ENCODE measurements at regions not wholly inside any gene's neighbourhood (a gene's known extent, or its start where the extent isn't known, plus 50 kb on each side); places are given as distances from the start of the nearest gene placed in this dataset.

GRCh38 chr3:66744521-66744920 is 243.7 kb upstream of the LRIG1 start:
- Mint-ChIP-seq H3K36me3 (ENCODE audit: low read depth) (no peaks in the 10 kb centered on the region), H3K4me1 (ENCODE audit: low read depth) (no peaks in the 10 kb centered on the region), H3K9me3 (no peaks in the 10 kb centered on the region), H3K27me3 (ENCODE audit: insufficient read depth) (peaks cover 9% of the 10 kb centered on the region), H3K4me3 (no peak overlapping the region), H3K27ac (no peak overlapping the region)
- no peak for TF ChIP-seq CTCF (IDR thresholded peaks at IDR 0.05)
- no peak for DNase-seq

- Mint-ChIP-seq H3K4me3 (no peak overlapping the region), H3K36me3 (ENCODE audit: low read depth) (no peaks in the 10 kb centered on the region), H3K27ac (no peak overlapping the region), H3K27me3 (ENCODE audit: insufficient read depth) (peaks cover 8% of the 10 kb centered on the region), H3K9me3 (no peaks in the 10 kb centered on the region), H3K4me1 (ENCODE audit: low read depth) (no peaks in the 10 kb centered on the region)
- DNase-seq = no peak
- no peak for TF ChIP-seq CTCF (IDR thresholded peaks at IDR 0.05)
Measured at GRCh38 chr3:66744986-66745385, 244.2 kb upstream of the LRIG1 start.

DNA sequence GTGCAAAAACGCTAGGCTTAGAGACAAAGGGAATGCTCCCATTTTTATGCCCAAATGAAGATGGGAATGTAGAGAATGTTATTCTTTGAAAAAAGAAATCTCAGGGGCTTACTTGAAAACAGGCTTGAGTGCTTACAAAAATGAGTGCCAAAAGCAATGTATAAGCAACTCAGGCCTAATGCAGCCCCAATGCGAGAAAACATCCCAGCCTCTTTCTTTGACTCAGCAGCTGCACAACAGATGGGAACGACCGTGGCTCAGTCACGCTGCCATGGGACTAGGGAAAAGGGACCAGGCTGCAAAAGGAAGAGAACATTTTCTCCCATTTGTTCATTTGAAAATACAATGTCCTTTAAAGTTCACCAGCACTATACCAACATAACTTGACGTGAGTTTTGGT is 246.4 kb upstream of the LRIG1 start:
- no peaks in the 10 kb centered on the region for H3K9me3 Mint-ChIP-seq
- no peak for DNase-seq
- no peaks in the 10 kb centered on the region for H3K4me1 Mint-ChIP-seq (ENCODE audit: low read depth)
- H3K4me3 Mint-ChIP-seq = no peak overlapping the region
- no peaks in the 10 kb centered on the region for H3K36me3 Mint-ChIP-seq (ENCODE audit: low read depth)
- peaks cover 6% of the 10 kb centered on the region for H3K27me3 Mint-ChIP-seq (ENCODE audit: insufficient read depth)
- no peak overlapping the region for H3K27ac Mint-ChIP-seq
- no peak for TF ChIP-seq CTCF (IDR thresholded peaks at IDR 0.05)

DNA sequence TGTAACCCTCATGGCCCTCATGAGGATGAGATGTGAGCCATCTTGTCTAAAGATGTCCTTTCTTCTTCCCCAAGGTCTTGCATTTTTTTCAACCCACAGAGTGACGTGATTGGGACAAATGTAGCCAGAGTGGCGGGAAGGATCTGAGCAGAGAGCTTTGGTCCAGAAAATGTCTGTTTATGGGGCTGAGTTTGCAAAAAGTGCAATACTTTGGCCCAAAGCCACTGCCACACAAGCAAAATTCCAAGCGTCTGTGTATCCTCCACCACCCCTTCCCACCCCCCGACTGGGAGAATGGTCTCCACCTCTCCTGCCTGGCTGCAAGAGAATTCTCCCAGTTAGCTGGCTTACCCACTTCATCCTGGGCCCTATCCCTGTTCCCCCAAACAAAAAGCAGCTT is 246.9 kb upstream of the LRIG1 start:
- no peaks in the 10 kb centered on the region for H3K4me1 Mint-ChIP-seq (ENCODE audit: low read depth)
- no peaks in the 10 kb centered on the region for H3K36me3 Mint-ChIP-seq (ENCODE audit: low read depth)
- H3K27me3 Mint-ChIP-seq (ENCODE audit: insufficient read depth) = peaks cover 6% of the 10 kb centered on the region
- H3K4me3 Mint-ChIP-seq = no peak overlapping the region
- no peak for TF ChIP-seq CTCF (IDR thresholded peaks at IDR 0.05)
- H3K27ac Mint-ChIP-seq = no peak overlapping the region
- DNase-seq = no peak
- no peaks in the 10 kb centered on the region for H3K9me3 Mint-ChIP-seq

- no peaks in the 10 kb centered on the region for H3K4me1 Mint-ChIP-seq (ENCODE audit: low read depth)
- H3K27me3 Mint-ChIP-seq (ENCODE audit: insufficient read depth) = peaks cover 7% of the 10 kb centered on the region
- no peak overlapping the region for H3K27ac Mint-ChIP-seq
- H3K4me3 Mint-ChIP-seq = no peak overlapping the region
- no peak for DNase-seq
- H3K9me3 Mint-ChIP-seq = no peaks in the 10 kb centered on the region
- TF ChIP-seq CTCF (IDR thresholded peaks at IDR 0.05) = no peak
- no peaks in the 10 kb centered on the region for H3K36me3 Mint-ChIP-seq (ENCODE audit: low read depth)
Measured at GRCh38 chr3:66748175-66748876, 247.5 kb upstream of the LRIG1 start.

GRCh38 chr3:66751842-66752241 is 246.3 kb upstream of the KBTBD8 start:
- Mint-ChIP-seq H3K27me3 (ENCODE audit: insufficient read depth) (peaks cover 8% of the 10 kb centered on the region), H3K4me3 (no peak overlapping the region), H3K4me1 (ENCODE audit: low read depth) (no peaks in the 10 kb centered on the region), H3K27ac (no peak overlapping the region), H3K36me3 (ENCODE audit: low read depth) (no peaks in the 10 kb centered on the region), H3K9me3 (no peaks in the 10 kb centered on the region)
- TF ChIP-seq CTCF (IDR thresholded peaks at IDR 0.05) = no peak
- DNase-seq = no peak
